HG03354 (cell line): ENCODE measurements at regions not wholly inside any gene's neighbourhood (a gene's known extent, or its start where the extent isn't known, plus 50 kb on each side); places are given as distances from the start of the nearest gene placed in this dataset.

Experiments used
- ATAC-seq: cut with Tn5 transposase; IDR thresholded peaks from one replicate; pipeline ENCODE4 v1.9.1; 2021; ENCODE audit warnings: mild to moderate bottlenecking; ENCODE audit not compliant: unreplicated experiment, poor library complexity, severe bottlenecking

GRCh38 chr6:90922325-90922724 is 335.5 kb upstream of the MAP3K7 start:
- no peak for ATAC-seq

- ATAC-seq = no peak
These were observed 331.5 kb upstream of the MAP3K7 start for GRCh38 chr6:90918361-90918760.

- ATAC-seq = no peak
These were observed 330.5 kb upstream of the MAP3K7 start for GRCh38 chr6:90917376-90917775.

DNA sequence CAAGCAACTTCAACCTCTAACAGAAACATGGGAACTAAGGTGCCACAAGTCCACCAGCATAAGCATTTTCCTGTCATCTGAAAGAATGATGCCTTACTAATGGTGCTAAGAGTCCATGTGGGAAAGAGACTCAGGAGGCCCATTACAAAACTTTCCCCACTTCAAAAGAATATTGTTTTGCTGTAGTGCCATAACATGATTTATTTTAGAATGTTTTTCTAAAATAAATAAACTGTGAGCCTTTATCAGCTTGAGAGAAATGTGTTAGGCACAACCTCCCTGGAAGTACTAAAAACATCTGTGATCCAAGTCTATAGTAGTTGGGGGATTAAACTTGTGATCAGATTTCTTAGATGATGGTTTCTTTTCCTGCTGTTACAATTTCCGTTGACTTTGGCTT is 330.1 kb upstream of the MAP3K7 start:
- no peak for ATAC-seq

DNA sequence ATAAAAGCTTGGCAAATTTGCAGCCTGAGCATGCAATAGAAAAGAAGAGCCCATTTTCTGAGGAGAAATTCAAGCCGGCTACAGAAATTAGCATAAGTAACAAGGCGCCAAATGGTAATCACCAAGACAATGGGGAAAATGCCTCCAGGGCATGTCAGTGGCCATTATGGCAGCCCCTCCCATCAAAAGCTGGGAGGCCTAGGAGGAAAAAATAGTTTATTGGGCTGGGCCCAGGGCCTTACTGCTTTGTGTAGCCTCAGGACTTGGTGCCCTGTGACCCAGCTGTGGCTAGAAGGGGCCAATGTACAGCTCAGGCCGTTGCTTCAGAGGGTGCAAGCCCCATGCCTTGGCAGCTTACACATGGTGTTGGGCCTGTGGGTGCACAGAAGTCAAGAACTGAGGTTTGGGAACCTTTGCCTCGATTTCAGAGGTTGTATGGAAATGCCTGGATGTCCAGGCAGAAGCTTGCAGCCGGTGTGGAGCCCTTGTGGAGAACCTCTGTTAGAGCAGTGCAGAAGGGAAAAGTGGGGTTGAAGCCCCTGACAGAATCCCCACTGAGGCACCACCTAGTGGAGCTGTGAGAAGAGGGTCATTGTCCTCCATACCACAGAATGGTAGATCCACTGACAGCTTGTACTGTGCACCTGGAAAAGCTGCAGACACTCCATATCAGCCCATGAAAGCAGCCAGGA is 328.5 kb upstream of the MAP3K7 start:
- no peak for ATAC-seq

GRCh38 chr6:90914312-90914711 is 327.4 kb upstream of the MAP3K7 start:
- no peak for ATAC-seq

GRCh38 chr6:90913266-90913960 is 326.5 kb upstream of the MAP3K7 start:
- ATAC-seq = no peak

- ATAC-seq = no peak
These were observed 324.8 kb upstream of the MAP3K7 start for GRCh38 chr6:90911642-90912041.

- ATAC-seq = no peak
These were observed 324.0 kb upstream of the MAP3K7 start for GRCh38 chr6:90910893-90911292.

- no peak for ATAC-seq
These were observed 321.2 kb upstream of the MAP3K7 start for GRCh38 chr6:90907931-90908655.

GRCh38 chr6:90905351-90905750 is 318.5 kb upstream of the MAP3K7 start:
- ATAC-seq = no peak

DNA sequence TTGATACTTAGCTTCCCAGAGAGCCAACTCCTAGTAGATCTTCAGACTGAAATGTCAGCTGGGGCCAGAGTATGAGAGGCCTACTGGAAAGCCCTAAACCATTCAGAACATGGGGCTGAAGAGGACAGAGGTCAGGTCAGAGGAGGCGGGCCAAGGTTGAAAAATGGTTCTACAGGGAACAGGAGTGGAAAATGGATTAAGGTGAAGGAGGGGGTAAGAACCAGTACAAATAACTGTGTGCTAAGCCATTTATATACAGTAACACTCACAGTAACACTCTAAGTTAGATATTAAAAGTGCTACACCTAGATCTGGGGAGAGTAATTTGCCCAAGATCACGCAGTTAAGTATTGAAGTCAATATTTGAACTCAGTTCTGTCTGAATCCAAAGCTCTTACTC is 313.2 kb upstream of the MAP3K7 start:
- no peak for ATAC-seq

- no peak for ATAC-seq
These were observed 311.9 kb upstream of the MAP3K7 start for GRCh38 chr6:90898763-90899162.

GRCh38 chr6:90896075-90896547 is 309.2 kb upstream of the MAP3K7 start:
- no peak for ATAC-seq

- no peak for ATAC-seq
These were observed 308.6 kb upstream of the MAP3K7 start for GRCh38 chr6:90895299-90896074.

- ATAC-seq = no peak
These were observed 307.6 kb upstream of the MAP3K7 start for GRCh38 chr6:90894285-90895130.

- ATAC-seq = no peak
These were observed 306.5 kb upstream of the MAP3K7 start for GRCh38 chr6:90893400-90893799.

DNA sequence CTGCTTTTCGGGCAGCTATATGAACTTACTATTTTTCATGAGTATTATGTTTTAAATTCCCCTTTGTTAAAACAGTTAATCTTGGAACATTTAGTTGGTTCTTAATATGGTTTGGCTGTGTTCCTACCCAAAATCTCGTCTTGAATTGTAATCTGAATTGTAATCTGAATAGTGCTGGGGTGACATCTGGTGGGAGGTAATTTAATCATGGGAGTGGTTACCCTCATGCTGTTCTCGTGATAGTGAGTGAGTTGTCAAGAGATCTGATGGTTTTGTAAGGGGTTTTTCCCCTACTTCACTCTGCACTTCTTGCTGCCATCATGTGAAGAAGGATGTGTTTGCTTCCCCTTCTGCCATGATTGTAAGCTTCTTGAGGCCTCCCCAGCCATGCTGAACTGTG is 305.4 kb upstream of the MAP3K7 start:
- no peak for ATAC-seq

DNA sequence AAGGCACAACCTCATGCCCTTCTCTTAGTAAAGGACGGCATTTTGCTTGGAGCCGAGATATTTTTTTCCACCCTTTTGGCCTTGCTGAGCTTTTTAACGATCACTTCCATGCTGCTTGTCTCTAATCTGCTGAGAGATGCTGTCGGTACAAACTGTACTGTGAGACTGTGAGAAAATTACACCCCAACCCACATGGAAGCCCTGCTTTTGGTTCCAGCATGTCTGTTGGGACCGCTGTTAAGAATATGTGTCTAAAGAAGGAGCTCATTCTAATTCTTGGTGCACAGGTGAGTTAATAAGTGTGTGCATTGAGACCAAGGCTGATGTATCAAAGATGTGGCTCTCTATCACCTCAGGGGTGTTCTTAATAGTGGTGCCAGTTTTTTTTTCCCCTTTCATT is 304.5 kb upstream of the MAP3K7 start:
- no peak for ATAC-seq
